Erythroblast (primary cell): ENCODE measurements at regions not wholly inside any gene's neighbourhood (a gene's known extent, or its start where the extent isn't known, plus 50 kb on each side); places are given as distances from the start of the nearest gene placed in this dataset.

Source experiments
- GATA1 ChIP-seq: IDR thresholded peaks from 2 replicates; pipeline ENCODE4 v1.6.1; 2011; ENCODE audit warnings: low read depth, mild to moderate bottlenecking, control low read depth, low read length, moderate library complexity
- POLR2A ChIP-seq: IDR thresholded peaks from 2 replicates; pipeline ENCODE4 v1.6.1; 2011; ENCODE audit warnings: mild to moderate bottlenecking, low read length

- TF ChIP-seq POLR2A, result no peak
- no peak for TF ChIP-seq GATA1
Observed at GRCh38 chr16:79533292-79533691, 67.2 kb downstream of the MAF start.
